Heart left ventricle (tissue), 13 donors: ENCODE measurements at regions not wholly inside any gene's neighbourhood (a gene's known extent, or its start where the extent isn't known, plus 50 kb on each side); places are given as distances from the start of the nearest gene placed in this dataset.

ENCODE experiments used
- CTCF ChIP-seq, 12 donors: fragments of 200-600 bp; sonication (generic) in 4 of 12; IDR thresholded peaks; one replicate each; pipeline versions ENCODE4 v1.5.0 to v1.8.0; 2018 to 2022; ENCODE audit warnings: antibody characterized with exemption in 12 of 12, mild to moderate bottlenecking in 5 of 12
- POLR2A ChIP-seq, 2 donors: fragments of 450-650 bp; IDR thresholded peaks; one replicate each; pipeline ENCODE4 v1.6.1; 2017; ENCODE audit warnings: antibody characterized with exemption in 2 of 2, mild to moderate bottlenecking in 2 of 2, moderate library complexity in 2 of 2
- donor health status: ischemic (EF 13 %, LVEDD 7.1; RV severe dilation, severe dysfunction).
- donor health status: DM: no; HTN: yes; CAD: no.
- donor health status: DM: no; HTN: no; CAD: no.
- donor health status: ischemic (EF 25% LVEDD 6.9; RV normal size, moderate dysfunction).
- donor health status: ischemic (EF 25% LVEDD 5.7; RV mildly dilated, moderate dysfunction).
- donor health status: ischemic (EF 35%, LVEDD 5.7; RV mildly dilated, moderate dysfunction).
- donor health status: nonischemic (EF 11% LVEDD 7.7; RV severe dilation, severe dysfunction).
- donor health status: DM: yes; HTN: yes; CAD: no.
- donor health status: PGD.
- donor health status: ischemic (EF 29% LVEDD 5.4; RV normal size, mild dysfunction).
- donor health status: nonischemic (EF 23%, LVEDD 6.1; RV moderate dilation, normal function).

- TF ChIP-seq CTCF (IDR thresholded peaks at IDR 0.05) (no peak), POLR2A (IDR thresholded peaks at IDR 0.05) (no peak)
These were observed 54.3 kb upstream of the ERO1B start for GRCh38 chr1:236336084-236336483.
